Stimulated activated CD4-positive, alpha-beta T cell treated with anti-CD3 and anti-CD28 coated beads, Interleukin-1b, Interleukin-23, amount 100 ng/mL, for 24 hours (primary cell): ENCODE measurements at regions not wholly inside any gene's neighbourhood (a gene's known extent, or its start where the extent isn't known, plus 50 kb on each side); places are given as distances from the start of the nearest gene placed in this dataset.

Experiments used
- DNase-seq, 4 experiments: peaks; one replicate each; pipeline ENCODE4 v3.0.0-alpha.2; 2020; ENCODE audit warnings: low read depth in 4 of 4, low spot score in 1 of 4

DNA sequence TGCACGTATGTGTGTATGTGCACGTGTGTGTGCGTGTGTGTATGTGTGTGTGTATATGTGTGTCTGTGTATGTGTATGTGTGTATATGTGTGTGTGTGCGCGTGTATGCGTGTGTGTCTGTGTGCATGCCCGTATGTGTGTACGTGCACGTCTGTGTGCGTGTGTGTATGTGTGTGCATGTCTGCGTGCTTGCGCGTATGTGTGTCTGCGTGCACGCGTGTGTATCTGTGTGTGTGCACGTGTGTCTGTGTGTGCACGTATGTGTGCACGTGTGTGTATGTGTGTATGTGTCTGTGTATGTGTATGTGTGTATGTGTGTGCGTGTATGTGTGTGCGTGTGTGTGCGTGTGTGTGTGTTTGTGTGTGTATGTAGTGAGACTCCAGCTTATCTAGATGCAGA lies 97.5 kb upstream of the SPATS2L start:
- DNase-seq = no peak

DNA sequence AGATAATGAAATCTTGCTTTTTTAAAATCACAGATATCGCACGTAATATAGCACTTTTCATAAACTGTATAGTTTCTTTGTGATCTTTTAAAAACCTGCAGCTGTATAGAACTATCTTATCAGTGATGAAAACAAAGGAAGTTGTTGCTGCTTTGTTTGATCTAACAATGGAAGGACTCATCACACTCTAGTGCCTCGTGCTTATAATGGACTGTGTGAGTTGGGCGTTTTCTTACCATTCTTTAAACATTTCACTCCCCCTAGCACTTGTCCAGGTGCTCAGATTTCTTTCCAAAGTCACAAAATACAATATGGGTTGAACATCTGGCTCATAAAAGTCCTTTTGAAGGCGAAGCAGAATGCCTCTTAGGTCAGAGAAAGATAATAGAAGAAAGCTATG lies 94.8 kb upstream of the SPATS2L start:
- no peak for DNase-seq

DNA sequence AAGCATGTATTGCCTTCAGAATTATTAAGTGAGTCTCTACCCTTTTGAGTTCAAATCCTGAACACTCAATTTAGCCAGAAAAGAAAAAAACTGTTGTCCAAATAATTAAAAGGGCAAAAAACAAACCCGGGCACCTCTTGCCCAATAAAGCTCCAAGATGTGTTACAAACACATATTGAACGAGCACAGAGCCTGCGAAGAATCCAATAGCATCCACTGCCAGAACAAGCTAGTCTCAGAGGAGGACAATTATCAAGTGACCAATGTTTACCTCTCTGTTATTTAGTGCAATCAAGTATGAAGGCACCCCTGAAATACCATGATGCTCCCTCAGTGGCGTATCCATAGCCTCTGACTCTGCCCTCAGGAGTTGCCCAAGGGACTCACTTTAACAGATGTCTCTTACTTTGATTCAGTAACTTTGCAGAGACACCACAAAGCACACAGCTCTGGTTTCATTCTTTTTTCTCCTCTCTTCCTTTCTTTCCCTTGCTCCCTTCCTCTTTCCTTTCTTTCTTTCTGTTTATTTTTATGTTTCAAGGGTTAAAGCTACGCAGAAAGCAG lies 93.5 kb upstream of the SPATS2L start:
- no peak for DNase-seq

DNA sequence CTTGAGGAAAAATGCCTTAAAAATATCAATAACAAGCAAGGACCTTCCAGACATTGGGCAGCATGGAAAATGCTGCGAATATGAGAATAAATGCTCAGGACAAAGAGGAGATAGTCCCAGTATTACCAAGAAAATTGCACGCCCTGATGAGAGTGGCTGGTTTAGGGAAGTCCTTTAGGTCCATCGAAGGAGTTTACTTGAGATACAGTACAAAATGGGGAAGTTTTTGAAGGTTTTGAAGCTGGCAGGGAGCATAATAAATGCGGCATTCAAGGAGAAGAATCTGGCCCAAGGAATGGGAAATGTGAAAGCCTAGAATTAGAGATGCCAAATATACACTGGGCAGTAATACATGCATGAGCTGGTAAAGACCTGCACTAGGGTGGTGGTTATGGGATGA lies 90.2 kb upstream of the SPATS2L start:
- DNase-seq = no peak

DNA sequence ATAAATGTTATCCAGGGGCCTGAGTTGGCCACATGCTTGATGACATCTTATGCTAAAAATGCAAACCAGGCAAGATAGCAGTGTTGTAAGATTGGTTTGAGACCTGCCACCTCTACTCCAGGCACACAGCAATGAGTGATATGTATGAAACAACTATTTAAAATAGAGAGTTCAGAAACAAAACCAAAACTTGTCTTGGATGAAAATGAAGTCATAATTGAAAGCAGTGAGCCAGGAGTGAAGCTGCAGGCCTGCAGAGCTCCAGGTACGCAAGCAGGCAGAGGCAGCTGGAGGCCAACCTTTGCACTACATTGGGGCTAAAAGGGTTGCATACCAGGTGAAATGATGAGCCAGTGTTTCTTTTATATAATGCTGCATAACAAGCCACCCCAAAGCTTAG lies 89.2 kb upstream of the SPATS2L start:
- DNase-seq = no peak

DNA sequence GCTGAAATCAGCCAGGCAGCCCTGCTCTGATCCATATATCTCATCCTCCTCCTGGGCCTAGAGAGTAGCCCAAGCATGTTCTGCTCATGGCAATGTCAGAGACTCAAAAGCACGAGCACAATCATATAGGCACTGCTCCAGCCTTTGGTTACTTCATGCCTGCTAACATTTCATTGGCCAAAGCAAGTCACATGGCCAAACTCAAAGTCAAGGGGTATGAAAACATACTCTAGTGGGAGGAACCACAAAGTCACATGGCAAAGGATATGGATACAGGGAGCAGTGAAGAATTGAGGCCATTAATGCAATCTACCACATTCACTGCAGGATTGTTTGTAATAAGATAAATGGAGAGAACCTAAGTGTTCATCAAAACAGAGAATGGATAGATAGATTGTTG lies 87.8 kb upstream of the SPATS2L start:
- DNase-seq = no peak

DNA sequence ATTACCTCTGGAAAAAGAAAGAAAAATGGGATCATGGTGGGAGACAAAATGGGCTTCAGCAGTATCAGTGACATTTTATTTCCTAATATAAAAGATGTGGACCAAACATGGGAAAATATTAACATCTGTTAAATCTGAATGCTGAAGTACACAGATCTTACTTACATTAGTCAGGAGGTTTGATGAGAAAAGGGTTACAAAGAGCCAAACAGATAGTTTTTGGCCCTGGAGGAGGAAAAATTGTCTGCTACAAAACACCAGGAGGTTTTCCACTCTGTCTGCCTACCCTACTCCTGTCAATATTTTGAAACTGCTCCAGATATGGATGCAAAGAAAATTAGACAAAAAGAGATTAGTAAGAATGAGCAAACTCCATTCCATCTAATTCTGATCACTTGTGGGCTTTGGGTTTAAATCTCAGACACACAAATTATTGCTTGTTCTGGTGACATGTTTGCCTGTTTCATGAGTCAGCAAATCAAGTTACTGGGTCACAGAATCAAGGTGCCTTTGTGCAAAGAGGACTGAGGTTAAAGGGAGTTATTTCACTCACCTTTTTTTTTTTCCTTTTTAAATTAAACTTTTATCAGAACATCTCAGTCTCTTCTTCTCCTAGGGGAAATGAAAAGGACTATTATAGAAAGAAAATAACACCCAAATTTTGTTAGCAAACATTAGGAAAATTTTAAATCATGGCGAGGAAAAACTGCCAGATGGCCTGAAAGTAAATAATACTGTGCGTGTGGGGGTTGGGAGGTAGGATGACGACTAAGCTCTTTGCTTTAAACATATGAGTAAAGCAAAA lies 87.0 kb upstream of the SPATS2L start:
- no peak for DNase-seq

DNA sequence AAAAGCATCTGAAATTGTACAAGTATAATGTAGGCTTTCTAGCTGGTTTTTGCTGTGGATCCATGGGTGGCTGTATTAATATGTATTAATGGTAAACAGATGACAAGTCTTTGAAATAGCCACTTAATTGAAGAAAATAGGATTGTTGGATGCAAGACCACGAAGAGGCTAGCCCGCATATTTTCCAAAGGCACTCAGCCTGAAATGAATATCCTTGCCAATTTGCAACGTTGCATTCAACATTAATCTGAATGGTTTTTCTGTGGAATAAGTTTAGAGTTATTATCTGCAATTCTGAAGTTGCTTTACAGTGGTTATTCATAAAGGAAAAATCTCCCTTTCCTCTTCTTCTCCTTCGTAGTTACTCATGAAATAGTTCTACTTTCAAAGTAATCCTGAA lies 86.2 kb upstream of the SPATS2L start:
- DNase-seq = no peak

DNA sequence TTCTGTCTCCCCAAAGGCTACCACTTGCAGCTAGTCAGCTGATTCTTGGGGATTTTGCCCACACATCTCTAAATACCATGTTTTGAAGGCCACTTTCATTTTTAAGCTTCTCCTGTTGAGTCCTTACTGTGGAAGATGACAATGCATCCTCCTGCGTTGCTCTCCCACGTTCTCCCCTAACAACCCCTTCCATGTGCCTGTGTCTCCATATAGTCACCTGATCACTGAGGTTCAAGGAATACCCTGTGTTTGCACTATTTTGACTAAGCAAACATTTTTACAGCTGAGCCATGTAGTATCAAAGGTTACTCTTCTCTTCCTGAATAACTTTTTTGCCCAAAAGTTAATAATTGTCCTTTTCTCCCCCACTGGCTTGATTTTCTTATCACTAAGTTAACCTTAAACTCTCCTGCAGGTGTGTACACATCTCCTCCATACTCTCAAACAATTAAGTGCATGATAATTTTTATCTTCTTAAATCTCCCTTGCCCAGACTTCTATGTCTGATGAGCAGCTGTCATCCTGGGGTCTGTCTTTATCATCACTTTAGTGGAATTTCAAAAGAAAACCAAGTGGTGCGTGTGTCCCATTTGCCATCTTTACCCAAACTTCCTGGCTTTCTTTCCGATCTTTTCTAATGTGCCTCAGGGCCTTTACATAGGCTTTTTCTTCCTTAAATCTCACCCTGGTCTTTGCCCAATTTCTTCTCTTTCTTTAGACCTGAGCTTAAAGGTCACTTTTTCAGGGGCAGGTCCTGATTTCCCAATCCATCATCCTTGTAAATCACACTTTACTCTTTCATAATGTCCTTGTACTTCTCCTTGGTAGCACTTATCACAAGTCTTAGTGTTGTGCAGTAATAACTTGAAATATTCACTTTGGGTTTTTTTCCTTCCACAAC lies 85.2 kb upstream of the SPATS2L start:
- DNase-seq = no peak

DNA sequence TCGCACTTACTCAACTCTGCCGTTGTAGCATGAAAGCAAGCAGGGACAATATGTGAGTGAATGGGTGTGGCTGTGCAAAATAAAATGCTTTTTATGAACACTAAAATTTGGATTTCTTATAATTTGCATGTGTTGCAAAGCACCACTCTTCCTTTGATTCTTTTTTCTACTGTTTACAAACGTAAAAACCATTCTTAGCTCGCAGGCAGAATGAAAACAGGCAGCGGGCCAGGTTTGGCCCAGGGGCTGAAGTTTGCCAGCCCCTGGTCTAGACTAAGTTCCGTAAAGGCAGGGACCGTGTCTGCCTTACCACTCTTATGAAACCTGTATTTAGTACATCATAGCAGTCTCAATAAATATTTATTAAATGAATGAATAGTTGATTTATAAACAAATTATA lies 83.7 kb upstream of the SPATS2L start:
- DNase-seq = no peak

DNA sequence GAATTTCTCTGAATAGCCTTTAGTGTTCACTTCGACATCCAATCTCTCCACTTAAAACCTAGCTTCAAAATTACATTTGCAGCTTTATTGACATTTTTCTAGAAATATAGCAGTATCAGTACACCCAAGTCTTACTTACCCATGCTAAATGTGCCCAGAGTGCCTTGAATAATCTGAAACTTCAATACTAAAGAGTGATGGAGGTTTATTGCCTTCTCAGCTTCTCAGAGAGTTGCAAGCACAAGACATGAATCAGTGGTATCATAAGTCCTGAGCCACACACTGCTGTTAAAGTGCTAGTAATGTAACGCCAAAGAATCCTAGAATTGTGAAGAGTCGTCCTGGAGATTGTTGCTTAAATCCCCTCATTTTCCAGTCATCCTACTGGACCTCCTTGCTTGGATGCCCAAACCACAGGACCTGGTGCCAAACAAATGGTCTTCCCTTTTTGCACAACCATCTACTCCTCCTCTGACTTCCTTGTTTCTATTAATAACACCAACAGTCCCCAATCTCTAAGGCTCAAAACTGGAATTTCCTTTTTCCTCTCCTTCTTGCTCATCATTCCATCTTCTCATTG lies 83.2 kb upstream of the SPATS2L start:
- DNase-seq = no peak

DNA sequence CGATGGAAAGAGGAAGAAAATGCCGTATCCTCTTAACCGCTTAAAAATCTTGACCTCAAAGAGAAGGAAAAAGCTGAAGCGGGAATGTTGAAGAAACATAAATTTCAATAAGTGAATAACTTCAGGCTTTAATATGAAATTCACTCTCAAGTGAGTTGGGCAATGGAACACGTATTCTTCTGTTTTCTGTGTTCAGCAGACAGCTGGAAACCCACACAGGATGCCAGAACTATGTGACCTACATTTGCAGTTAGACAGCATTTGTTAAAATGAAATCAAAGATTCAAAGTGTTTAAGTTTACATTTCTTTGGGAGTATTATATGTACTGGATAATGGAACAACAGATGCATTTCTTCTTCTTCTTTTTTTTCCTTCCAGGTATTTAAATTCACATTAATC lies 80.5 kb upstream of the SPATS2L start:
- DNase-seq = no peak

DNA sequence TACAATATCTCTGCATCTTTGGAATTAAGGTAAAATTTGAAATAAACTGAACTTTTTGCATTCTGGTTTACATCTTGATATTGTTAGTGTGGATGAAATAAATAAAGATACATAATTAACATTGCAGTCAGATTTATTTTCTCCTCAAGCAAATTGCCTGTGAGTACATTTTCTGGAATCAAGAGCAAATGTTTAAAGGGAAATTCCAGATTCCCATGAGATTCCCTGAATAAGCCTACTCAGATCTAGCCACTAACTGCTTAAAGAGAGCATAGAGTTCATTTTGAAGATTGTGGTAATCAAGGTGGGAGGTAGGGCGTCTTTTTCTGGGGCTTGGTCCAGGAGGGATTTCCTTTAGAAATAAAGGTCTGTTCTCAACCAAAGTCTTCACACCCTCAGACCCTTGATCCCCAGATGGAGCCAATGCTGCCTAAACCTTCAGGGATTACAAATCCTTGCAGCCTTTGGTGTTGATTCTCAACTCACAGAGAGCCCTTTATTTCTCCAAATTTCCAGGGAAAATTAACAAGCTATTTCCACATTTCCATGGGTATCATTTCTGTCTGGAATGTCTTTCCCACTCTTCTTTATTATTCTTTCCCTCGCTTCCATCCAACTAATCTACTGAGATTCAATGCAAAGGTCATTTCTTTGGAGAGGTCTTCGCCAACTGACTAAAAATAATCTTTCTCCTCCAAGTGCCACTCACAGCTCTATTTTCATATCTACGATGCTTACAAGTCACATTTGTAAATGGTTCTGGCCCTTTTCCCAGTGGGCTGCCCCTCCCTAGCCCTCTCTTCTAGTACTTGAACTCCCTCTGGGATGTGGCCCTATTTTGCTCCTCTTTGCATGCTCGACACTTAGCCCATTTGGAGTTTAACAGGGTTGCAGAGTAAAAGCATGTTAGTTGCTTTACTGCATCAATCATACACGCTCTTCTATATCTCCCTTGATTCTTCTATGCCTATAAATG lies 79.8 kb upstream of the SPATS2L start:
- no peak for DNase-seq

DNA sequence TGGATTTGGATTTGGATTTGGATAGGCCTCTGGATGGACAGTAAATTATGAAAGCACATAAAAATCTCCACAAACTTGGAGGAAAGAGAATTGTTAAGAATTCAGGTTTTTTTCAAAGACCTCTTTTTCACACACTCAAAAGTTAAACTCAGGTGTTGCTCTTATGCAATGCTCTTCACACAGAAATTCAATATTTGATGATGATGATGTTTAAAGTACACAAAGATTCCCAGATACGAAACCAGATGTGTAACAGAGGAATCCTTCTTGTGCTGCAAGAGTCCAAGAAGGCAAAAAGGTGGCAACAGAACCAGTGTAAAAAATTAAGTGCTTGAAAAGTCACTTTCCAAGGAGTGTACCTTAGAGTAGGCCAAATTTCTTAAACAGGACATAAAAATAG lies 75.8 kb upstream of the SPATS2L start:
- DNase-seq = no peak

DNA sequence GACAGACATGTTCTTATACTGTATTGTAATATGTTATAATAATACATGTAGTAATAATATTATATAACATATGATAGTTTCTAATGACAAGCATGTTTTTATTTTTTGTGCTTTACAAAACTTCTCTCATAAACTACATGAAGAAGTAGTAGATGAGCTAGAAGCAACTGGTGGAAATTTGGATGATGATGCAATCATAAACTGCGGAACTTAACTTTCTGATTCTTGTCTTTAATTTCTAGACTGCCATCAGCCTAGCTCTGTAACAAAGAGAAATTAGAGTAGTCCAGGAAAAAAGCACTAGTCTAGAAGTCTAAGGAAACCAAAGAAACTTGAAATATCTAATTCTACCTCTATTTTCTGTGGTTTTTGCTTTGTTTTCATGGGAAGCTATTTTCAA lies 71.0 kb upstream of the SPATS2L start:
- no peak for DNase-seq

DNA sequence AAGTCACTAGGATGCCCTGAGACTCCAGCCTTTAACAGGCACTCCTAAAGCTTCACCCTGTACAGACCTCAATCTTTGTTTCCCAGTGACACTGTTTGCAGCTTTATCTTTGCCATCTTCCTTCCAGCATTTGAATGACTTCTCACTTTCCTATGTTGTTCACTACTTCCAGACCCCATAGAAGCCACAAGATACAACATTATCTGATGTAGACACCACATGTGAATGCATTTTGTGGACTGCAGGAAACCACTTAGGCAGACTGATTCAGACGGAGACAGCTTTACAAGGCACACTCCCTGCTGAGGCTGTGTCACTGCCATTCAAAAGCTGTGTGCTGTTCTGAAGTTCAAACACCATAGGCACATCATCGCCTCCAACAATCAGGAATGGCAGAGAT lies 67.3 kb upstream of the SPATS2L start:
- DNase-seq = no peak

DNA sequence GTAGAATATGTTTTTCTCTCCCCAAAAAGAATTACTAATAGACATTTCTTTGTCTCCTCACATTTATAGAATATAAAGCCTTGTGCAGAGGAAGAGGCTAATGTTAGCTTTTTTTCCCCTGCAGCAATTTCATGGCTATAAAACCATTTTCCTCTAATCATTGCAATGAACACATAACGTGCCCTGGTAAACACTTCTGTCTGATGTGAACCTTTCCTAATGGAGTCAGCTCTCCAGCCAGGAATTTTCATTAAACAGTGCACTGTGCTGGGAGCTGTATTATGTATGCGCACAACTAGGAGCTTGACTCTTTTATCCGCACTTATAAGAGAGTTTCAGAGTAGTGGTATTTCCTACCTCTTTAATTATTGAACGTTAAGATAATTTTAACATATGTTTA lies 63.9 kb upstream of the SPATS2L start:
- DNase-seq = no peak

DNA sequence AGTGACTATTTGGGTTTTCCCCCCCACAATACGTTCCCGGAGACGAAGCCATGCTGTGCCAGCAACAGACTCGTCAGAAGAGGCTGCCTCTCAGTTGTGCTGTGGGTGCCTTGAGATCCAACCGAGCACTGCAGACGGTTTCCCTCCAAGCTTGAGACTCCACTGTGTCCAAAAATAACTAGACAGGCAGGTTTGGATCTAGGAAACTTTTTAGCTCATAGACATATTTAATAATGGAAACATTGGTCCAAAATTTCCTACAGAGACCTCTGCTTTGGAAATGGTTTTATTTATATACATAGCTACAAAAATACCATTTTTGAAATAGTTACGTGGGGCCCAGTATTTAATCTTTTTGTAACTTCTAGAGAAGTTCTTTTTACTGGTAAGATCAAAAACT lies 63.1 kb upstream of the SPATS2L start:
- no peak for DNase-seq

DNA sequence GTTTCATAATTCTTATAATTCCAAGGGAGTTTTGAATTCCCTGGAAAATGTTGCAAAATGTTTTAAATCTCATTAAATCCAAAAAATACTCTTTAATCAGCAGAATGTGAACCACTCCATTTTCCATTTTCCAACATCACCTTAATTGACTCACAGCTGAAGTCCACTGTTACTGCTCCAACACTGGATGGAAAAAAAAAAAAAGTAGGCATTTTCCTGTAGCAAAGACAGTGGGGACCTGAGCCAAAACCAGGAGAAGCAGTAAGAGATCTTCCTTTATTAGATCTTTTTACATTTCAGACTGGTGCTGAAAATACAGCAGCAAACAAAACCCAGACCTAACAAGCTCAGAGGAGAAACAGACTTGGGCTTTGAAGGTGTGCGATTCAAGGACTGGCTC lies 62.4 kb upstream of the SPATS2L start:
- no peak for DNase-seq

DNA sequence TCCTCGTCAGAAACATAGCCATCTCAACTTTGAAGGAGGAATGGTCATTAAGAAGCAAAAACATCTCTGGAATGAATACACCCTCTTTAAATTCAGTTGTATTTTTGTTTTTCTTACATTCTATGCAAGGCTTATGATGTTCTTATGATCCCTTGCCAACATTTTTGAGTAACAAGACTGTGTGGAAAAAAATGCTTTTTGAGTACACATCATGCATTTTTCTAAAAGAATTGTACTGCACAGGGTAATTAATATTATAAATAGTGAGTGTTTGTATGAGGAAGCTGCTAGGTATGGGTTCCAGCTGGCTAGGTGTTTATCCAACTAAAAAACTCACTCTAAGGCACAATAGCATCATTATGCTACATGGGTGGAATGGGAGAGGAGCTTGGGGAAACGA lies 59.0 kb upstream of the SPATS2L start:
- DNase-seq = no peak
